Uterus (tissue), 3 donors: ENCODE measurements at regions not wholly inside any gene's neighbourhood (a gene's known extent, or its start where the extent isn't known, plus 50 kb on each side); places are given as distances from the start of the nearest gene placed in this dataset.

Experiments used
- DNase-seq, 2 donors: peaks; one replicate each; pipeline ENCODE4 v3.0.0-alpha.2; 2019 to 2020
- H3K27ac ChIP-seq, 2 donors: fragments of 200-600 bp; sonication (generic); 1 replicate in 1 of 2; 2 replicates in 1 of 2; pipeline ENCODE4 v1.5.1; 2016 to 2018
- H3K27me3 ChIP-seq, 2 donors: fragments of 200-600 bp; sonication (generic); one replicate each; pipeline ENCODE4 v1.5.1; 2018 to 2019; ENCODE audit warnings: control low read depth in 1 of 2
- H3K36me3 ChIP-seq, 2 donors: fragments of 200-600 bp; sonication (generic); one replicate each; pipeline ENCODE4 v1.5.1; 2019; ENCODE audit warnings: control low read depth in 1 of 2
- H3K4me1 ChIP-seq, 2 donors: fragments of 200-600 bp; sonication (generic); one replicate each; pipeline ENCODE4 v1.5.1; 2018 to 2019; ENCODE audit warnings: control low read depth in 1 of 2
- H3K4me3 ChIP-seq, 2 donors: fragments of 200-600 bp; sonication (generic); 1 replicate in 1 of 2; 2 replicates in 1 of 2; pipeline ENCODE4 v1.5.1; 2018 to 2019; ENCODE audit warnings: mild to moderate bottlenecking in 1 of 2
- H3K9me3 ChIP-seq, 2 donors: fragments of 200-600 bp; sonication (generic); one replicate each; pipeline ENCODE4 v1.5.1; 2019; ENCODE audit warnings: control low read depth in 1 of 2
- CTCF ChIP-seq, 4 experiments: fragments of 200-600 bp in 2 of 4; fragments of 450-650 bp in 2 of 4; sonication (generic) in 2 of 4; IDR thresholded peaks; one replicate each; pipeline ENCODE4 v1.5.1; 2016 to 2019; ENCODE audit warnings: antibody characterized with exemption in 4 of 4, mild to moderate bottlenecking in 2 of 4, moderate library complexity in 1 of 4
- POLR2A ChIP-seq, 2 donors: fragments of 450-650 bp; IDR thresholded peaks; one replicate each; pipeline ENCODE4 v1.6.1; 2016; ENCODE audit warnings: antibody characterized with exemption in 2 of 2, mild to moderate bottlenecking in 1 of 2, moderate library complexity in 1 of 2
- intact Hi-C: fragments of 100-400 bp; cut with DNase I; formaldehyde crosslinking; loops from one replicate; pipeline ENCODE4 v1.15.1; 2023; ENCODE audit warnings: low total_unique reads
- donor health status: DM: yes; HTN: yes; CAD: no.

- peaks cover 0 to 16% of the 10 kb centered on the region in 2 donors for H3K9me3 ChIP-seq
- H3K27me3 ChIP-seq: no peaks in the 10 kb centered on the region
- no peak for TF ChIP-seq POLR2A (IDR thresholded peaks at IDR 0.05)
- TF ChIP-seq CTCF (IDR thresholded peaks at IDR 0.05): no peak
- no peak overlapping the region for H3K27ac ChIP-seq
- H3K4me3 ChIP-seq: no peak overlapping the region
- no peak for DNase-seq
- H3K36me3 ChIP-seq: no peaks in the 10 kb centered on the region
- H3K4me1 ChIP-seq: no peaks in the 10 kb centered on the region
- intact Hi-C loops: no loop called here
Measured at GRCh38 chr10:36283827-36284226, 641.7 kb upstream of the FZD8 start.

- no peak for DNase-seq
- intact Hi-C loops: no loop called here
- no peak for TF ChIP-seq CTCF (IDR thresholded peaks at IDR 0.05)
- TF ChIP-seq POLR2A (IDR thresholded peaks at IDR 0.05): no peak
- Histone ChIP-seq H3K4me3 (no peak overlapping the region), H3K9me3 (peaks cover 0 to 7% of the 10 kb centered on the region in 2 donors), H3K27ac (no peak overlapping the region), H3K4me1 (no peaks in the 10 kb centered on the region), H3K36me3 (no peaks in the 10 kb centered on the region), H3K27me3 (no peaks in the 10 kb centered on the region)
Measured at GRCh38 chr10:36281831-36282331, 639.8 kb upstream of the FZD8 start.

GRCh38 chr10:36280890-36281499 is 638.9 kb upstream of the FZD8 start:
- no peaks in the 10 kb centered on the region for H3K4me1 ChIP-seq
- H3K27ac ChIP-seq: no peak overlapping the region
- TF ChIP-seq POLR2A (IDR thresholded peaks at IDR 0.05) (no peak), CTCF (IDR thresholded peaks at IDR 0.05) (no peak)
- DNase-seq: no peak
- H3K4me3 ChIP-seq: no peak overlapping the region
- intact Hi-C loops: no loop called here
- no peaks in the 10 kb centered on the region for H3K9me3 ChIP-seq
- no peaks in the 10 kb centered on the region for H3K27me3 ChIP-seq
- H3K36me3 ChIP-seq: no peaks in the 10 kb centered on the region

- no peaks in the 10 kb centered on the region for H3K27me3 ChIP-seq
- H3K36me3 ChIP-seq: no peaks in the 10 kb centered on the region
- no peaks in the 10 kb centered on the region for H3K4me1 ChIP-seq
- TF ChIP-seq POLR2A (IDR thresholded peaks at IDR 0.05) (no peak), CTCF (IDR thresholded peaks at IDR 0.05) (no peak)
- H3K27ac ChIP-seq: no peak overlapping the region
- H3K4me3 ChIP-seq: no peak overlapping the region
- no peak for DNase-seq
- intact Hi-C loops: no loop called here
- no peaks in the 10 kb centered on the region for H3K9me3 ChIP-seq
Measured at GRCh38 chr10:36280321-36280741, 638.2 kb upstream of the FZD8 start.

- Histone ChIP-seq H3K9me3 (no peaks in the 10 kb centered on the region), H3K4me1 (no peaks in the 10 kb centered on the region), H3K4me3 (no peak overlapping the region), H3K36me3 (no peaks in the 10 kb centered on the region), H3K27ac (no peak overlapping the region), H3K27me3 (no peaks in the 10 kb centered on the region)
- TF ChIP-seq POLR2A (IDR thresholded peaks at IDR 0.05): no peak
- no peak for TF ChIP-seq CTCF (IDR thresholded peaks at IDR 0.05)
- intact Hi-C loops: no loop called here
- DNase-seq: no peak
Measured at GRCh38 chr10:36278176-36278575, 636.1 kb upstream of the FZD8 start.
